ENCODE measurements at regions not wholly inside any gene's neighbourhood (a gene's known extent, or its start where the extent isn't known, plus 50 kb on each side); places are given as distances from the start of the nearest gene placed in this dataset.
A peak's percentile ranks its signal among the peaks of the same experiment; 100 is the strongest.

- Histone ChIP-seq H3K4me1 (ENCODE audit: control insufficient read depth, extremely low read depth, insufficient read depth, low read length) (peaks cover 54% of the 10 kb centered on the region), H3K9me3 (ENCODE audit: control insufficient read depth, low read depth, low read length) (no peaks in the 10 kb centered on the region), H3K4me2 (ENCODE audit: control insufficient read depth, extremely low read depth, insufficient read depth, low read depth, low read length) (peak overlapping the region; percentile 64), H4K20me1 (ENCODE audit: control insufficient read depth, extremely low read depth, insufficient read depth, low read length) (no peaks in the 10 kb centered on the region), H3K27ac (ENCODE audit: control insufficient read depth, insufficient read depth, low read length) (peak overlapping the region; percentile 96), H3K9ac (ENCODE audit: control insufficient read depth, extremely low read depth, insufficient read depth, low read length) (peak overlapping the region; percentile 79), H2AFZ (ENCODE audit: control insufficient read depth, low read length) (peak overlapping the region; percentile 49), H3K36me3 (ENCODE audit: control insufficient read depth in 2 of 2, extremely low read depth in 1 of 2, insufficient read depth in 2 of 2, low read length in 2 of 2) (no peaks in the 10 kb centered on the region), H3K27me3 (ENCODE audit: control insufficient read depth, extremely low read depth, insufficient read depth, low read length) (no peaks in the 10 kb centered on the region), H3K9me1 (ENCODE audit: control insufficient read depth, extremely low read depth, insufficient read depth, low read length) (no peaks in the 10 kb centered on the region), H3K79me2 (ENCODE audit: control insufficient read depth, insufficient read depth, low read length) (no peaks in the 10 kb centered on the region), H3K4me3 (ENCODE audit: control insufficient read depth in 2 of 3, extremely low read depth in 1 of 3, insufficient read depth in 2 of 3, low read depth in 1 of 3, low read length in 3 of 3) (peak overlapping the region in 1 of 3 experiments; percentile 44)
- dilution Hi-C loops (cut with MboI; ENCODE audit: extremely low pct_ligation_motif_present, low sequenced_read_pairs): no loop called here
- peak; percentile 83 for DNase-seq (ENCODE audit: low read depth, low spot score)
- FAIRE-seq: peak; percentile 20
- TF ChIP-seq CTCF (optimal IDR thresholded peaks at IDR 0.05 in 1 of 3, IDR thresholded peaks at IDR 0.05 in 1 of 3, conservative IDR thresholded peaks at IDR 0.05 in 1 of 3; ENCODE audit: extremely low read depth in 1 of 3, insufficient read depth in 2 of 3, low read length in 3 of 3) (no peak), EZH2 (IDR thresholded peaks at IDR 0.05; ENCODE audit: low read length) (no peak)
Measured at GRCh38 chr2:43158259-43158880, 68.0 kb downstream of the ZFP36L2 start.

- Histone ChIP-seq H2AFZ (ENCODE audit: control insufficient read depth, low read length) (no peak overlapping the region), H4K20me1 (ENCODE audit: control insufficient read depth, extremely low read depth, insufficient read depth, low read length) (no peaks in the 10 kb centered on the region), H3K9me3 (ENCODE audit: control insufficient read depth, low read depth, low read length) (no peaks in the 10 kb centered on the region), H3K27me3 (ENCODE audit: control insufficient read depth, extremely low read depth, insufficient read depth, low read length) (no peaks in the 10 kb centered on the region), H3K27ac (ENCODE audit: control insufficient read depth, insufficient read depth, low read length) (peak overlapping the region; percentile 96), H3K9me1 (ENCODE audit: control insufficient read depth, extremely low read depth, insufficient read depth, low read length) (no peaks in the 10 kb centered on the region), H3K79me2 (ENCODE audit: control insufficient read depth, insufficient read depth, low read length) (no peaks in the 10 kb centered on the region), H3K4me3 (ENCODE audit: control insufficient read depth in 2 of 3, extremely low read depth in 1 of 3, insufficient read depth in 2 of 3, low read depth in 1 of 3, low read length in 3 of 3) (no peak overlapping the region), H3K9ac (ENCODE audit: control insufficient read depth, extremely low read depth, insufficient read depth, low read length) (peak overlapping the region; percentile 79), H3K4me2 (ENCODE audit: control insufficient read depth, extremely low read depth, insufficient read depth, low read depth, low read length) (peak overlapping the region; percentile 1), H3K36me3 (ENCODE audit: control insufficient read depth in 2 of 2, extremely low read depth in 1 of 2, insufficient read depth in 2 of 2, low read length in 2 of 2) (no peaks in the 10 kb centered on the region), H3K4me1 (ENCODE audit: control insufficient read depth, extremely low read depth, insufficient read depth, low read length) (peaks cover 61% of the 10 kb centered on the region)
- TF ChIP-seq EZH2 (IDR thresholded peaks at IDR 0.05; ENCODE audit: low read length) (no peak), CTCF (optimal IDR thresholded peaks at IDR 0.05 in 1 of 3, IDR thresholded peaks at IDR 0.05 in 1 of 3, conservative IDR thresholded peaks at IDR 0.05 in 1 of 3; ENCODE audit: extremely low read depth in 1 of 3, insufficient read depth in 2 of 3, low read length in 3 of 3) (no peak)
- FAIRE-seq: no peak
- dilution Hi-C loops (cut with MboI; ENCODE audit: extremely low pct_ligation_motif_present, low sequenced_read_pairs): no loop called here
- DNase-seq (ENCODE audit: low read depth, low spot score): no peak
Measured at GRCh38 chr2:43157506-43158246, 68.7 kb downstream of the ZFP36L2 start.

Data from keratinocyte (primary cell).